ENCODE measurements at regions not wholly inside any gene's neighbourhood (a gene's known extent, or its start where the extent isn't known, plus 50 kb on each side); places are given as distances from the start of the nearest gene placed in this dataset.
A peak's percentile ranks its signal among the peaks of the same experiment; 100 is the strongest.

- TF ChIP-seq CTCF (IDR thresholded peaks at IDR 0.05; ENCODE audit: poor library complexity, severe bottlenecking), result no peak
- DNase-seq (ENCODE audit: low spot score), result no peak
- no peak for ATAC-seq (ENCODE audit: low read depth)
- Histone ChIP-seq H3K27me3 (ENCODE audit: insufficient read depth, poor library complexity, severe bottlenecking) (peaks cover 4% of the 10 kb centered on the region), H3K9me3 (ENCODE audit: severe bottlenecking) (no peaks in the 10 kb centered on the region), H3K27ac (ENCODE audit: poor library complexity, severe bottlenecking) (no peak overlapping the region), H3K4me3 (ENCODE audit: severe bottlenecking) (no peak overlapping the region), H3K36me3 (ENCODE audit: low read depth) (no peaks in the 10 kb centered on the region), H3K4me1 (ENCODE audit: insufficient read depth, poor library complexity, severe bottlenecking) (no peaks in the 10 kb centered on the region)
These were observed 588.6 kb upstream of the SEMA3D start for GRCh38 chr7:85775431-85775830.

- no peak overlapping the region for H3K27ac ChIP-seq (ENCODE audit: poor library complexity, severe bottlenecking)
- H3K27me3 ChIP-seq (ENCODE audit: insufficient read depth, poor library complexity, severe bottlenecking), result peaks cover 4% of the 10 kb centered on the region
- H3K9me3 ChIP-seq (ENCODE audit: severe bottlenecking), result no peaks in the 10 kb centered on the region
- no peak for DNase-seq (ENCODE audit: low spot score)
- ATAC-seq (ENCODE audit: low read depth), result no peak
- TF ChIP-seq CTCF (IDR thresholded peaks at IDR 0.05; ENCODE audit: poor library complexity, severe bottlenecking), result no peak
- H3K36me3 ChIP-seq (ENCODE audit: low read depth), result no peaks in the 10 kb centered on the region
- H3K4me1 ChIP-seq (ENCODE audit: insufficient read depth, poor library complexity, severe bottlenecking), result no peaks in the 10 kb centered on the region
- no peak overlapping the region for H3K4me3 ChIP-seq (ENCODE audit: severe bottlenecking)
These were observed 588.1 kb upstream of the SEMA3D start for GRCh38 chr7:85774986-85775385.

GRCh38 chr7:85773116-85773728 is 586.4 kb upstream of the SEMA3D start:
- Histone ChIP-seq H3K36me3 (ENCODE audit: low read depth) (no peaks in the 10 kb centered on the region), H3K27ac (ENCODE audit: poor library complexity, severe bottlenecking) (no peak overlapping the region), H3K4me3 (ENCODE audit: severe bottlenecking) (no peak overlapping the region), H3K27me3 (ENCODE audit: insufficient read depth, poor library complexity, severe bottlenecking) (peaks cover 4% of the 10 kb centered on the region), H3K9me3 (ENCODE audit: severe bottlenecking) (no peaks in the 10 kb centered on the region), H3K4me1 (ENCODE audit: insufficient read depth, poor library complexity, severe bottlenecking) (no peaks in the 10 kb centered on the region)
- no peak for TF ChIP-seq CTCF (IDR thresholded peaks at IDR 0.05; ENCODE audit: poor library complexity, severe bottlenecking)
- DNase-seq (ENCODE audit: low spot score), result no peak
- peak; percentile 29; the same call in 1 of the 3 replicates for ATAC-seq (ENCODE audit: low read depth)

- ATAC-seq (ENCODE audit: low read depth) (no peak), DNase-seq (ENCODE audit: low spot score) (no peak)
- Histone ChIP-seq H3K4me3 (ENCODE audit: severe bottlenecking) (no peak overlapping the region), H3K9me3 (ENCODE audit: severe bottlenecking) (no peaks in the 10 kb centered on the region), H3K27ac (ENCODE audit: poor library complexity, severe bottlenecking) (no peak overlapping the region), H3K27me3 (ENCODE audit: insufficient read depth, poor library complexity, severe bottlenecking) (peaks cover 4% of the 10 kb centered on the region), H3K4me1 (ENCODE audit: insufficient read depth, poor library complexity, severe bottlenecking) (no peaks in the 10 kb centered on the region), H3K36me3 (ENCODE audit: low read depth) (no peaks in the 10 kb centered on the region)
- no peak for TF ChIP-seq CTCF (IDR thresholded peaks at IDR 0.05; ENCODE audit: poor library complexity, severe bottlenecking)
These were observed 584.7 kb upstream of the SEMA3D start for GRCh38 chr7:85771516-85771915.

GRCh38 chr7:85770332-85770731 is 583.5 kb upstream of the SEMA3D start:
- DNase-seq (ENCODE audit: low spot score) (no peak), ATAC-seq (ENCODE audit: low read depth) (no peak)
- Histone ChIP-seq H3K9me3 (ENCODE audit: severe bottlenecking) (no peaks in the 10 kb centered on the region), H3K27ac (ENCODE audit: poor library complexity, severe bottlenecking) (no peak overlapping the region), H3K4me3 (ENCODE audit: severe bottlenecking) (no peak overlapping the region), H3K4me1 (ENCODE audit: insufficient read depth, poor library complexity, severe bottlenecking) (no peaks in the 10 kb centered on the region), H3K36me3 (ENCODE audit: low read depth) (no peaks in the 10 kb centered on the region), H3K27me3 (ENCODE audit: insufficient read depth, poor library complexity, severe bottlenecking) (peaks cover 4% of the 10 kb centered on the region)
- no peak for TF ChIP-seq CTCF (IDR thresholded peaks at IDR 0.05; ENCODE audit: poor library complexity, severe bottlenecking)

Measured in RWPE2 (cell line).